ENCODE measurements at regions not wholly inside any gene's neighbourhood (a gene's known extent, or its start where the extent isn't known, plus 50 kb on each side); places are given as distances from the start of the nearest gene placed in this dataset.

- Histone ChIP-seq H3K9me3 (no peaks in the 10 kb centered on the region), H3K4me2 (no peak overlapping the region), H3K27ac (no peak overlapping the region), H3K4me1 (no peaks in the 10 kb centered on the region), H3K4me3 (no peak overlapping the region)
- no peak for TF ChIP-seq MAFK (IDR thresholded peaks at IDR 0.05; ENCODE audit: partially characterized antibody)
- no peak for TF ChIP-seq CHD2 (IDR thresholded peaks at IDR 0.05; ENCODE audit: low read length, partially characterized antibody)
- TF ChIP-seq HOXB13 (CRISPR knock-in tag; IDR thresholded peaks at IDR 0.05; ENCODE audit: low read depth): no peak
- no peak for TF ChIP-seq EHF (CRISPR knock-in tag; IDR thresholded peaks at IDR 0.05)
- TF ChIP-seq MYC (IDR thresholded peaks at IDR 0.05; ENCODE audit: borderline replicate concordance, low read length): no peak
- TF ChIP-seq, protein P1, sequence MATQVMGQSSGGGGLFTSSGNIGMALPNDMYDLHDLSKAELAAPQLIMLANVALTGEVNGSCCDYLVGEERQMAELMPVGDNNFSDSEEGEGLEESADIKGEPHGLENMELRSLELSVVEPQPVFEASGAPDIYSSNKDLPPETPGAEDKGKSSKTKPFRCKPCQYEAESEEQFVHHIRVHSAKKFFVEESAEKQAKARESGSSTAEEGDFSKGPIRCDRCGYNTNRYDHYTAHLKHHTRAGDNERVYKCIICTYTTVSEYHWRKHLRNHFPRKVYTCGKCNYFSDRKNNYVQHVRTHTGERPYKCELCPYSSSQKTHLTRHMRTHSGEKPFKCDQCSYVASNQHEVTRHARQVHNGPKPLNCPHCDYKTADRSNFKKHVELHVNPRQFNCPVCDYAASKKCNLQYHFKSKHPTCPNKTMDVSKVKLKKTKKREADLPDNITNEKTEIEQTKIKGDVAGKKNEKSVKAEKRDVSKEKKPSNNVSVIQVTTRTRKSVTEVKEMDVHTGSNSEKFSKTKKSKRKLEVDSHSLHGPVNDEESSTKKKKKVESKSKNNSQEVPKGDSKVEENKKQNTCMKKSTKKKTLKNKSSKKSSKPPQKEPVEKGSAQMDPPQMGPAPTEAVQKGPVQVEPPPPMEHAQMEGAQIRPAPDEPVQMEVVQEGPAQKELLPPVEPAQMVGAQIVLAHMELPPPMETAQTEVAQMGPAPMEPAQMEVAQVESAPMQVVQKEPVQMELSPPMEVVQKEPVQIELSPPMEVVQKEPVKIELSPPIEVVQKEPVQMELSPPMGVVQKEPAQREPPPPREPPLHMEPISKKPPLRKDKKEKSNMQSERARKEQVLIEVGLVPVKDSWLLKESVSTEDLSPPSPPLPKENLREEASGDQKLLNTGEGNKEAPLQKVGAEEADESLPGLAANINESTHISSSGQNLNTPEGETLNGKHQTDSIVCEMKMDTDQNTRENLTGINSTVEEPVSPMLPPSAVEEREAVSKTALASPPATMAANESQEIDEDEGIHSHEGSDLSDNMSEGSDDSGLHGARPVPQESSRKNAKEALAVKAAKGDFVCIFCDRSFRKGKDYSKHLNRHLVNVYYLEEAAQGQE (IDR thresholded peaks at IDR 0.05): no peak
- TF ChIP-seq CTCF (IDR thresholded peaks at IDR 0.05): no peak
- no peak for TF ChIP-seq HES2 (IDR thresholded peaks at IDR 0.05)
- TF ChIP-seq ZNF302 (CRISPR knock-in tag; IDR thresholded peaks at IDR 0.05): no peak
- TF ChIP-seq, protein P2, sequence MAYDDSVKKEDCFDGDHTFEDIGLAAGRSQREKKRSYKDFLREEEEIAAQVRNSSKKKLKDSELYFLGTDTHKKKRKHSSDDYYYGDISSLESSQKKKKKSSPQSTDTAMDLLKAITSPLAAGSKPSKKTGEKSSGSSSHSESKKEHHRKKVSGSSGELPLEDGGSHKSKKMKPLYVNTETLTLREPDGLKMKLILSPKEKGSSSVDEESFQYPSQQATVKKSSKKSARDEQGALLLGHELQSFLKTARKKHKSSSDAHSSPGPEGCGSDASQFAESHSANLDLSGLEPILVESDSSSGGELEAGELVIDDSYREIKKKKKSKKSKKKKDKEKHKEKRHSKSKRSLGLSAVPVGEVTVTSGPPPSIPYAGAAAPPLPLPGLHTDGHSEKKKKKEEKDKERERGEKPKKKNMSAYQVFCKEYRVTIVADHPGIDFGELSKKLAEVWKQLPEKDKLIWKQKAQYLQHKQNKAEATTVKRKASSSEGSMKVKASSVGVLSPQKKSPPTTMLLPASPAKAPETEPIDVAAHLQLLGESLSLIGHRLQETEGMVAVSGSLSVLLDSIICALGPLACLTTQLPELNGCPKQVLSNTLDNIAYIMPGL (CRISPR knock-in tag; IDR thresholded peaks at IDR 0.05; ENCODE audit: borderline replicate concordance): no peak
- ChIA-PET CTCF (no interaction called here), POLR2A (no interaction called here)
- 45% methylated on average over 3 of the region's 3 CpGs for WGBS (ENCODE audit: missing lambda C conversion rate)
- ATAC-seq (no peak), DNase-seq (ENCODE audit: low read depth in 1 of 2, low spot score in 1 of 2) (no peak), FAIRE-seq (no peak)
Measured at GRCh38 chr4:137443031-137443800, 89.1 kb downstream of the PCDH18 start.

- Histone ChIP-seq H3K4me3 (no peak overlapping the region), H3K4me1 (no peaks in the 10 kb centered on the region), H3K9me3 (no peaks in the 10 kb centered on the region), H3K27ac (no peak overlapping the region), H3K4me2 (no peak overlapping the region)
- ChIA-PET CTCF (no interaction called here), POLR2A (no interaction called here)
- DNase-seq (ENCODE audit: low read depth in 1 of 2, low spot score in 1 of 2) (no peak), ATAC-seq (no peak), FAIRE-seq (no peak)
- WGBS (ENCODE audit: missing lambda C conversion rate): 16% methylated on average over 2 of the region's 2 CpGs
- TF ChIP-seq RNF2 (IDR thresholded peaks at IDR 0.05; ENCODE audit: borderline replicate concordance, low read depth): no peak
- no peak for TF ChIP-seq RARB (CRISPR knock-in tag; IDR thresholded peaks at IDR 0.05)
- TF ChIP-seq CBX2 (IDR thresholded peaks at IDR 0.05; ENCODE audit: borderline replicate concordance, low read depth): no peak
- TF ChIP-seq, protein P2 (CRISPR knock-in tag; IDR thresholded peaks at IDR 0.05; ENCODE audit: borderline replicate concordance): no peak
- no peak for TF ChIP-seq CHD2 (IDR thresholded peaks at IDR 0.05; ENCODE audit: low read length, partially characterized antibody)
- TF ChIP-seq NPAS2 (CRISPR knock-in tag; IDR thresholded peaks at IDR 0.05; ENCODE audit: borderline replicate concordance): no peak
- no peak for TF ChIP-seq BCL3 (IDR thresholded peaks at IDR 0.05)
- no peak for TF ChIP-seq POLR2A (IDR thresholded peaks at IDR 0.05; ENCODE audit: low read length)
- TF ChIP-seq TP53 (CRISPR knock-in tag; IDR thresholded peaks at IDR 0.05): no peak
- no peak for TF ChIP-seq EHF (CRISPR knock-in tag; IDR thresholded peaks at IDR 0.05)
- TF ChIP-seq, protein P3, sequence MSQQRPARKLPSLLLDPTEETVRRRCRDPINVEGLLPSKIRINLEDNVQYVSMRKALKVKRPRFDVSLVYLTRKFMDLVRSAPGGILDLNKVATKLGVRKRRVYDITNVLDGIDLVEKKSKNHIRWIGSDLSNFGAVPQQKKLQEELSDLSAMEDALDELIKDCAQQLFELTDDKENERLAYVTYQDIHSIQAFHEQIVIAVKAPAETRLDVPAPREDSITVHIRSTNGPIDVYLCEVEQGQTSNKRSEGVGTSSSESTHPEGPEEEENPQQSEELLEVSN (IDR thresholded peaks at IDR 0.05; ENCODE audit: borderline replicate concordance, low read depth): no peak
- TF ChIP-seq CTCF (IDR thresholded peaks at IDR 0.05): no peak
Measured at GRCh38 chr4:137432446-137433311, 99.6 kb downstream of the PCDH18 start.

Measured in A549 (cell line).